Calu3 (cell line): ENCODE measurements at regions not wholly inside any gene's neighbourhood (a gene's known extent, or its start where the extent isn't known, plus 50 kb on each side); places are given as distances from the start of the nearest gene placed in this dataset.

Experiments
- BruUV-seq: library from RNA; stranded (reverse); fragments of 400-500 nt; replicated peaks from 2 replicates; lab custom pipeline; 2021; lab: Mats Ljungman, UMichigan
- CTCF ChIA-PET: fragments of 300-600 bp; sonication (Branson Sonifier 250); formaldehyde crosslinking; loops from one replicate; lab custom pipeline; 2022; ENCODE audit warnings: antibody characterized with exemption; lab: Charles Lee
- DNase-seq: peaks from one replicate; pipeline ENCODE4 v3.0.0; 2022
- H3K27ac Mint-ChIP-seq: one replicate; pipeline ENCODE4 v1.8.0; 2022; ENCODE audit warnings: mixed read lengths; ENCODE audit not compliant: unreplicated experiment
- H3K27me3 Mint-ChIP-seq: one replicate; pipeline ENCODE4 v1.8.0; 2022; ENCODE audit warnings: mixed read lengths; ENCODE audit not compliant: unreplicated experiment
- H3K36me3 Mint-ChIP-seq: one replicate; pipeline ENCODE4 v1.8.0; 2022; ENCODE audit warnings: mild to moderate bottlenecking, moderate library complexity, mixed read lengths; ENCODE audit not compliant: insufficient read depth, unreplicated experiment
- H3K4me1 Mint-ChIP-seq: one replicate; pipeline ENCODE4 v1.8.0; 2022; ENCODE audit warnings: mild to moderate bottlenecking, low read depth, mixed read lengths; ENCODE audit not compliant: unreplicated experiment
- H3K4me3 Mint-ChIP-seq: one replicate; pipeline ENCODE4 v1.8.0; 2022; ENCODE audit warnings: mild to moderate bottlenecking, low read depth, moderate library complexity, mixed read lengths; ENCODE audit not compliant: unreplicated experiment
- H3K9me3 Mint-ChIP-seq: one replicate; pipeline ENCODE4 v1.8.0; 2022; ENCODE audit warnings: low read depth, mixed read lengths; ENCODE audit not compliant: unreplicated experiment
- intact Hi-C: fragments of 100-400 bp; cut with micrococcal nuclease; formaldehyde crosslinking; loops from one replicate; pipeline ENCODE4 v1.10.0; 2022; ENCODE audit not compliant: unreplicated experiment
- TF ChIP-seq, protein P1 (sequence below): fragments of 200-600 bp; IDR thresholded peaks from one replicate; pipeline ENCODE4 v1.8.0; 2022; ENCODE audit warnings: antibody characterized with exemption; ENCODE audit not compliant: unreplicated experiment

DNA sequence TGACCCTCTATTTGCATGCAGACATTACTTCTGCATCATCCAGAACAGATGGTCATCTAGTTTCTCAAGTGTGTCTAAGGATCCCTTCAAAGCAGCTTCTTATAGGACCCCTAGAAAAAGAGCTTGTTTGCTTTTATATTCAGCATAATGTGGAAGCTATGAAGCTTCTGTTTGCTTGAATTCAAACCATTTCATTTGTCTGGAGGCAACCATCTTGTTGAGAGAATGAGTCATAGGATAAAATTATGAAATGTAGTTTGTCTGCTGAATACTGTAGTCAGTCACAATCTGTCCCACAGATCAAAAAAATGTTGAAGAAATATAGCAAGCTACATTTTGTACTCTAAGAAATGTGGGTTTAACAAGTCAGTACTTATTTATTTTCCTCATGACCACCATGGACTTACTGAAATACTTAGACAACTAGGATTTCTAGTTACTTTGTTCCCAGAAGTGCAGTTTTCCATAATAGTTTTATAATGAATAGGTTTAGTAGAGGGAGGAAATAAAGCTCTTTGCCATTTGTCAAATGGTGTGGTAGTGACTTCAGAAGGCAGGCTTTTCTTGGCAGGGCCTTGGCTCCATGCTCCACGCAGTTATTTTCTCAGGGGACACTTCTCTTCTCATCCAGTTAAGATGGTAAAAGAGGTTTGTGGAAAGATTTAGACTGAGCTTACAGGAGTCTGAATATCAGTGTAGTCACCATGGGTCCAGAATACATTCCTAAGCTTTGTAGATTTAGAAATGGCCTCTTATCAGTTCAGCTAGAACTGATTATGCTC, 74.8 kb upstream of the DEPDC1 start:
- Mint-ChIP-seq H3K4me1 (no peaks in the 10 kb centered on the region), H3K27ac (no peak overlapping the region), H3K36me3 (no peaks in the 10 kb centered on the region), H3K9me3 (peaks cover 2% of the 10 kb centered on the region), H3K4me3 (no peak overlapping the region), H3K27me3 (no peaks in the 10 kb centered on the region)
- BruUV-seq, result no TSS peak
- DNase-seq, result no peak
- intact Hi-C loops, result loop anchor here (5.0 kb wide), 1 partner anchor 74 kb away; the partner anchor contains the start of gene DEPDC1
- CTCF ChIA-PET, result no interaction called here
- TF ChIP-seq, protein P1, sequence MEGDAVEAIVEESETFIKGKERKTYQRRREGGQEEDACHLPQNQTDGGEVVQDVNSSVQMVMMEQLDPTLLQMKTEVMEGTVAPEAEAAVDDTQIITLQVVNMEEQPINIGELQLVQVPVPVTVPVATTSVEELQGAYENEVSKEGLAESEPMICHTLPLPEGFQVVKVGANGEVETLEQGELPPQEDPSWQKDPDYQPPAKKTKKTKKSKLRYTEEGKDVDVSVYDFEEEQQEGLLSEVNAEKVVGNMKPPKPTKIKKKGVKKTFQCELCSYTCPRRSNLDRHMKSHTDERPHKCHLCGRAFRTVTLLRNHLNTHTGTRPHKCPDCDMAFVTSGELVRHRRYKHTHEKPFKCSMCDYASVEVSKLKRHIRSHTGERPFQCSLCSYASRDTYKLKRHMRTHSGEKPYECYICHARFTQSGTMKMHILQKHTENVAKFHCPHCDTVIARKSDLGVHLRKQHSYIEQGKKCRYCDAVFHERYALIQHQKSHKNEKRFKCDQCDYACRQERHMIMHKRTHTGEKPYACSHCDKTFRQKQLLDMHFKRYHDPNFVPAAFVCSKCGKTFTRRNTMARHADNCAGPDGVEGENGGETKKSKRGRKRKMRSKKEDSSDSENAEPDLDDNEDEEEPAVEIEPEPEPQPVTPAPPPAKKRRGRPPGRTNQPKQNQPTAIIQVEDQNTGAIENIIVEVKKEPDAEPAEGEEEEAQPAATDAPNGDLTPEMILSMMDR, result no peak

DNA sequence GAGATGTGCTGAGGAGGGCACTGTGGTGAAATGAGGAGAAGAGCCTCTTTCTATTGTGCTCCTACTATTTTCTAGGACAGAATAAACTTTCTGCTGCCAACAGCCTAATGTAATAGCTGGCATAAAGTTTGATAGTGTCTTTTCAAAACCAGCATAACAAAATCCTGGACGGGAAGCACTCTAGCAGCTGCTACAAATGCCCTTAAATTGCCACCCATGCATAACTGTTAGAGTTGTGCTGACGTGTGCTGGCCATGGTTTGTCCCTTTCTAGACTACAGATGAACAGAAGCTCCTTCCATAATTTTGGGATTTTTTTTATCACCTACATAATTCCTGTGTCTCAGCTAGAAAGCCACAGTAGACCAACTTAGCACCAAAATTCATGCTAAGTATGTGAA, 88.5 kb upstream of the DEPDC1 start:
- H3K4me1 Mint-ChIP-seq, result peaks cover 12% of the 10 kb centered on the region
- no peaks in the 10 kb centered on the region for H3K27me3 Mint-ChIP-seq
- no peaks in the 10 kb centered on the region for H3K36me3 Mint-ChIP-seq
- CTCF ChIA-PET, result interaction anchor here (0.6 to 0.9 kb wide), 2 partner anchors 14 to 1540 kb away, joined by 3 to 4 read pairs; no protein-coding TSS in a partner anchor
- BruUV-seq, result no TSS peak
- TF ChIP-seq, protein P1, result no peak
- DNase-seq, result no peak
- H3K4me3 Mint-ChIP-seq, result no peak overlapping the region
- H3K27ac Mint-ChIP-seq, result no peak overlapping the region
- H3K9me3 Mint-ChIP-seq, result peaks cover 2% of the 10 kb centered on the region
- intact Hi-C loops, result no loop called here

DNA sequence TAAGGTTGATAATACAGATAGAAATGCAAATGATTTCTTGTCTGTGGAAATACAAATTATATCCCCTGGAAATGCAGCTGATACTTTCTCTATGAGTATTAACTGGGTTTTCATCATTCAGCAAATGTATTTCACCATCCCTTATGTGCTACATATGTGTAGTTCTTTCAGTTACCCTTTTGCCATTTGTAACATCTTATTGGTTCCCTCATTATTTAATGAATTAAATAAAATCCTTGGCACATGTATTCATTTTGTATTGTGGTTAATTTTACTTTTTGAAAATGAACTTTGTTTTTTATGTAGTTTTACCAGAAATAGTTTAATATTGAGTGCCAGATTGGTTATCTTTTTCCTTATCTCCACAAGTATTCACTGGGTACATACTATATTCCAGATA, 89.9 kb upstream of the DEPDC1 start:
- no peaks in the 10 kb centered on the region for H3K36me3 Mint-ChIP-seq
- TF ChIP-seq, protein P1, result no peak
- peaks cover 2% of the 10 kb centered on the region for H3K9me3 Mint-ChIP-seq
- H3K27me3 Mint-ChIP-seq, result no peaks in the 10 kb centered on the region
- BruUV-seq, result no TSS peak
- no peak for DNase-seq
- H3K4me3 Mint-ChIP-seq, result no peak overlapping the region
- intact Hi-C loops, result no loop called here
- no peak overlapping the region for H3K27ac Mint-ChIP-seq
- CTCF ChIA-PET, result no interaction called here
- H3K4me1 Mint-ChIP-seq, result peaks cover 16% of the 10 kb centered on the region

DNA sequence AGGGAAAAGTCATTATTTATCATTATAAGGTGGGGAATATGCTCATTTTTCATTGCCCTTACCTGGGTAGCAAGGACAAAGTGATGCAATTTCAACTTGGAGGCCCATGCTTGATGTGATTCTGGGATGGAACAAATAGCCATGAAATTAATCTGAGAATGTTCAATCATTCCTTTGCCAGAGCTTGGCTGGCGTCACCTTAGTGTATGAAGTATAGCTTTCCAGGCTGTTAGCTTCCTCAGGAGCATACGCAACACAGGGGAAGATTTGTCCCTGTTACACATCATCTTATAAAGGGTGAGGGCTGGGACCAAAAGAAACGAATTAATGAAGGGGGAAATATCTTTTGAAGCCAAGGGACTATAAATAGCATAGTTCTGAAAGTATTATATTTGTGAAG, 91.4 kb upstream of the DEPDC1 start:
- Mint-ChIP-seq H3K4me1 (peaks cover 16% of the 10 kb centered on the region), H3K9me3 (no peaks in the 10 kb centered on the region), H3K36me3 (no peaks in the 10 kb centered on the region), H3K27ac (no peak overlapping the region), H3K4me3 (no peak overlapping the region), H3K27me3 (no peaks in the 10 kb centered on the region)
- BruUV-seq, result no TSS peak
- TF ChIP-seq, protein P1, result no peak
- CTCF ChIA-PET, result interaction anchor here (1.0 kb wide), 1 partner anchor 118 kb away, joined by 3 read pairs; no protein-coding TSS in a partner anchor
- no peak for DNase-seq
- intact Hi-C loops, result no loop called here
